NCI-H2227 (cell line): ENCODE measurements at regions not wholly inside any gene's neighbourhood (a gene's known extent, or its start where the extent isn't known, plus 50 kb on each side); places are given as distances from the start of the nearest gene placed in this dataset.
"Not testable (repeated sequence)": the region's sequence is repeated elsewhere in the genome, so short reads cannot be mapped to it uniquely, and the experiment has no call there.

Source experiments
- DNase-seq: peaks from one replicate; lab custom pipeline; 2025; ENCODE audit not compliant: unreplicated experiment; lab: John Stamatoyannopoulos, UW

GRCh38 chr21:18114810-18115209 is 129.8 kb upstream of the CHODL start:
- no peak for DNase-seq

- DNase-seq: no peak
Measured at GRCh38 chr21:18104802-18105201, 139.8 kb upstream of the CHODL start.

- DNase-seq: not testable (repeated sequence)
Measured at GRCh38 chr21:18096413-18096812, 148.2 kb upstream of the CHODL start.

- no peak for DNase-seq
Measured at GRCh38 chr21:18089786-18090185, 154.8 kb upstream of the CHODL start.

GRCh38 chr21:18070392-18070791 is 174.2 kb upstream of the CHODL start:
- no peak for DNase-seq

GRCh38 chr21:18069875-18070274 is 174.8 kb upstream of the CHODL start:
- no peak for DNase-seq

GRCh38 chr21:18060402-18060801 is 184.2 kb upstream of the CHODL start:
- no peak for DNase-seq

GRCh38 chr21:18058731-18059398 is 185.8 kb upstream of the CHODL start:
- DNase-seq: peak; percentile 14

- DNase-seq: no peak
Measured at GRCh38 chr21:18053151-18053550, 191.5 kb upstream of the CHODL start.

GRCh38 chr21:18049461-18049860 is 195.2 kb upstream of the CHODL start:
- peak; percentile 58 for DNase-seq

GRCh38 chr21:18041012-18041411 is 203.6 kb upstream of the CHODL start:
- peak; percentile 74 for DNase-seq

GRCh38 chr21:18030248-18030647 is 211.1 kb upstream of the C21orf91 start:
- DNase-seq: no peak

- no peak for DNase-seq
Measured at GRCh38 chr21:18026359-18026758, 207.2 kb upstream of the C21orf91 start.

- no peak for DNase-seq
Measured at GRCh38 chr21:18023711-18024110, 204.6 kb upstream of the C21orf91 start.

- no peak for DNase-seq
Measured at GRCh38 chr21:18023157-18023556, 204.0 kb upstream of the C21orf91 start.

GRCh38 chr21:18007121-18007520 is 188.0 kb upstream of the C21orf91 start:
- DNase-seq: no peak

- no peak for DNase-seq
Measured at GRCh38 chr21:18006691-18007090, 187.5 kb upstream of the C21orf91 start.

- no peak for DNase-seq
Measured at GRCh38 chr21:18002393-18002792, 183.2 kb upstream of the C21orf91 start.

GRCh38 chr21:18000981-18001686 is 182.0 kb upstream of the C21orf91 start:
- DNase-seq: no peak

GRCh38 chr21:17998599-17998998 is 179.4 kb upstream of the C21orf91 start:
- not testable (repeated sequence) for DNase-seq

- DNase-seq: no peak
Measured at GRCh38 chr21:17989780-17990179, 170.6 kb upstream of the C21orf91 start.

GRCh38 chr21:17988102-17988437 is 168.9 kb upstream of the C21orf91 start:
- DNase-seq: no peak
